Forelimb muscle (tissue), 1 donor: ENCODE measurements at regions not wholly inside any gene's neighbourhood (a gene's known extent, or its start where the extent isn't known, plus 50 kb on each side); places are given as distances from the start of the nearest gene placed in this dataset.

Experiments
- DNase-seq: peaks from one replicate; pipeline ENCODE4 v3.0.0-alpha.2; 2013; ENCODE audit warnings: low read depth

DNA sequence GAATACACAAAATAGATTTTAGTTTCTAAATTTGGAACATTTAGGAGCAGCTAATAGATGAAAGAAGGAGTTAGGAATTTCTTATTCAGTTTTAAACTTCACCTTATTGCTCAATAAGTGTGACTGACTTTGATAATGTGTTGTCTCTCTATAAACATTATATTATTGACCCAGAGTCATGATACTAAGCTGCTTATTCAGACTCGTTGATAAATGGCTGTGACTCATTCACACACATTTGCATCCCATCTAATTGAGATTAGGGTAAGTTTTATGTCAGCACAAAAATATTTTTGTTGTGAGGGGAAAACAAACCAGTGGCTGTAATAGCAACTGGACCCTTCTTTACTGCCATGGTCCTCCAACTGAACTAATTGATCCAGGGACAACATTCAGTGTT is 137.6 kb downstream of the GOLIM4 start:
- no peak for DNase-seq

DNA sequence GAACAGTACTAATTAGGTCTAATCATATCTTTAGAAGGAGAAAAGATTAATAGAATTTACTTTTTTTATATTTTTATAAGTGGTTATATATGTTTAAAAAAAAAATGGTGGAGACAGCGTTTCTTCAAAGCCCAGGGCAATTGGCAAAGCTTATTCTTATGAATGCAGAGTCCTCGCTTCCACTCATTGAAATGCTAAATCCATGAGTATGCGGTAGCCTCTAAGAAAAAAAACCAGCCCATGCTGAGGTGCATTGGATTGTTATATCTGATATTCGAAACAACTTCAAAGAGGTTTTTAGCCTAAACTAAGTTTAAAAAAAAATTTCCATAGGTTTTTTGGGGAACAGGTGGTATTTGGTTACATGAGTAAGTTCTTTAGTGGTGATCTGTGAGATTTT is 142.8 kb downstream of the GOLIM4 start:
- DNase-seq: no peak

DNA sequence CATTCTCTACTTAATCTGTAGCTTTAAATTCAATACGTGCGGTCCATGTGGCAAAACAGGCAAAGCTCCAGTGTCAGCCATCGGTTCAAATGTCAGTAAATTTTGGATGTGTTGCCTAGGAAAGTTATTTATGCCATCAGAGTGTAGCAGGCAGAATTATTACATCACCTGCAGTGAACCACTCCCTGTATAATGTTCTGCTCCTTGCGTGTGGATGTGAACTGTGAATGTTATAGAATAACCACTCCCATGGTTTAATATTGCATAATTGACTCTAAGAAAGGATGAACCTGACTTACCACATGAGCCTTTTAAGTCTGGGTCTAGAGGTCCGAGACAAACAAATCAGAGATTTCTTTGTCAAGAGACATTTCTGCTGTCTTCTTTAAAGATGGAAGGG is 145.5 kb downstream of the GOLIM4 start:
- no peak for DNase-seq

DNA sequence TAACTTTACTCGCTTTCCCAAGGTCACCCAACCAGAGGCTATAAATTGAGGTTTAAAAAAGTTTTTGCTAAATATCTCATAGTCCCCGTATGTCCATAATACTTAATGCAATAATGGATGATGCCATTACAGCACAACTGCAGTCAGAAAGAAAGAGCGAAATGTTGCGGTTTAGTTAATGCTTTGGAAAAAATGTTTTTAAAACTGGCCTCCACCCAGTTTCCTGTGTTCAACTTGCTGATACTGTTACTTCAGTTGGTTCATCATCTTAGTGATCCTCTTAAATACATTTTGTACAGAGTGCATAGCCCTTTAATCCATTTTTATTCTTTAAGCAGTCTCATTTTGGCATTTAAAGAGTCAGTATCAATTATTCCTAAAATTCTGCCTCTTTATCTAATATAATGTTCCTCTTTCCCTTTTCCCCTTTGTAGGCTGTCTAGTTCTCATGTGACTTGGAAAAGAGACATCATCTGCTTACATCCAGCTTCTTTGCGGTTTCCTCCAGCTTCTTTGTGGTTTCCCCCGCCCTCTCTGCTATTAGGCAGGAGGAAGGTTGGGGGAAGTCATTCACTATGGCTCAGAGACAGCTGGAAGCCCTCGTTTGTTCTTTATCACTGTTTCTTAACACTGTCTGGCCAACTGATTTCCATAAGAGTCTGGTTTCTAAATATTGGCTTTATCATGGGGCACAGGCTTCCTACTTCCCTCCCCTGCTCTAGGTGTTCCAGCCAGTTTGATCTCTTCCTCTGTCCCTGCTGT is 154.3 kb downstream of the GOLIM4 start:
- DNase-seq: no peak

DNA sequence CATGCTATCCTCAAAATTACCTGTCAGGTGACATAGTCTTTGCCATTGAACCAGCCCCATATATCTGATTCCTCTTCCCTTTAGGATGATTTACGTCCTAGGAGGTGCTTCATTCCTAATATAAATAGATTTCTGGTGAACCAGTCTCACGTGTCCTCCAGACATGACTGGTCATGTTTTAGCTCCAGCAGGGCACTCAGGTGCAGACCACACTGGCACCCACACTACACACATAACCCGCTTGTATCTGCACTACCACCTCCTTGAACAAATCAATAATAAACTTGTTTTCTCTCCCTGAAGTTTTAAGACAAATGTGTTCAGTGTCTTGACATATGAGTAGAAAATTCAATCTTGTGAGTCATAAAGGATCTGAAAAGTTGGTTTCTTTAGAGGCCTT is 155.5 kb downstream of the GOLIM4 start:
- DNase-seq: no peak

DNA sequence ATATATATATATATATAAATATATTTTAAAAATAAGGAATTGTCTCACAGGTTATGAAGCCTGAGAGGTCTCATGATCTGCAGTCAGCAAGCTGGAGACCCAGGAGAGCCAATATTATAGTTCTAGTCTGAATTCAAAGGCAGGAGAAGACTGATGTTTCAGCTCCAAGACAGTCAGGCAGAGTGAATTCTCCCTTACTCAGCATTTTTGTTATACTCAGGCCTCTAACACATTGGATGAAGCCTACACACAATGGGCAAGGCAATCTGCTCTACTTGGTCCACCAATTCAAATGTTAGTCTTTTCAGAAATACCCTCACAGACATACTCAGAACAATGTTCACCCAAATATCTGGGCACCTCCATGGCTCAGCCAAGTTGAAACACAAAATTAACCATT is 157.2 kb downstream of the GOLIM4 start:
- DNase-seq: no peak

DNA sequence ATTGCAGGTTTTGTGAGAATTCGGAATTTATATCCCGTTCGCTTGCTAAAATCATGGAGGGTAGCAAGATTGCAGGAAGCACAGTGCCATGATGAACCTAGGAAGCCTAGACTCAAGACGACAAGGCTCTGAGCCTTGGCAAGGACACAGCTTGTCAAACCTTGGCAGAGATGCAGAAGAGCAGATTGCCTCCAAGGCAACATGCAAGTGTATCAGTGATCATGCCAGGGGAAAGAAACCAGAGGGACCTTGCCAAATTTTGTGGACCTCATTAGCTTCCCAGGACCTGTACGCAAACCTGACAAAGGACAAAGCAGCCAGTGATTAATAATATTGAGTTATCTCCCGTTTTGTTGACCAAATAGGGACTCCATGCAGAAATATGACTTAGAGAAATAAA is 159.7 kb downstream of the GOLIM4 start:
- no peak for DNase-seq

DNA sequence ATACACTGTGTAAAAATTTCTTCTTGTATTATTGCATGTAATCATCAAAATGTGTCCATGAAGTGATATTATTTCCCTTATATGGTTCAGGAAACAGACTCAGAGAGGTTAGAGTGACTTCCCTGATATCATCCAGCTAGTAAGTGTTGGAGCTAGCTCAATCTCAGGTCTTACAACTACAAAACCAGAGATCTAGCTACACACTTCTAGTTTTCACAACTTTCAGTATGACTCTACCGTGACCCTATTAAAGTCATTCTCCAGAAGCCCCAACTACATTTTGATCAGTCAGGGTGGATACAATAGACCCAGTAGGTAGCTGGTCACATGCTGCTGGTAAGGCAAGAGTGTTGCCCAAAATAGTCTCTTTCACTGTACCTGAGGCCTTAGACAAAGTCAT is 165.3 kb downstream of the GOLIM4 start:
- DNase-seq: no peak

DNA sequence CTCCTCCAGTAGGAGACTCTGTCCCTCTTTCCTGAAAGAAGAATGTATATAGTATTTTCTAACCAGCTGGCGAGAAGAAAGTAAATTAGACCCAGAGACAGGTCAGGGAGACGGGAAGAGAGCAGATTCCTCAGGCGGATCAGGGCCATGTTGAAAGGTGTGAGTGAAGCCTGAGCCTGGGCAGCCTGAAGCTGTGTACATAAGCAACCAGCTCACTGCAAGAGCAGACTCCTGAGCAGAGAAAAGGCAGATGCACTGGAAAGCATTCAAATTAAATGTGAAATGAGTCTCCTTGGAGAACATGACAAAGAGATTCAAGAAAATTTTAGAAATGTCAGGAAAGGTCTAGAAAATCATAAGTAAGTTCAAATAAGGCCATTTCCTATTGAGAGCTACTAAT is 165.8 kb downstream of the GOLIM4 start:
- DNase-seq: no peak

DNA sequence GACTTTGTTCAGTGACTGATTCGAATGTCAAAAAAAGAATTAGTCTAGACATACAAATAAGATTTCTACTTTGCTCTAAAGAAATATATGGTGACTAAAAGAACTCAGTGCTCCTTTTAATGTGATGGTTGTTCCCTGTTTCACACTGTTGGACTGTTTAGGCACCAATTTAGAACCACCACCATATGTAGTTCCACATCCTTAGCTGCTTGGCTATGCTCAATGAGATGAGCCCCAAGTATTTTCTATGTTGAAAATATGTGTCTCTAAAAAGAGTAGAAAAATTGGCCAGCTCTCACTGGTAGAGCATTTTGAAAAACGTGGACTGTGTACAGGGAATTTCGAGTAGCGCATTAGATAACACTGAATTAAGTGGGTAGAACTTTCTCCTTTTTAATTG is 167.3 kb downstream of the GOLIM4 start:
- DNase-seq: no peak

DNA sequence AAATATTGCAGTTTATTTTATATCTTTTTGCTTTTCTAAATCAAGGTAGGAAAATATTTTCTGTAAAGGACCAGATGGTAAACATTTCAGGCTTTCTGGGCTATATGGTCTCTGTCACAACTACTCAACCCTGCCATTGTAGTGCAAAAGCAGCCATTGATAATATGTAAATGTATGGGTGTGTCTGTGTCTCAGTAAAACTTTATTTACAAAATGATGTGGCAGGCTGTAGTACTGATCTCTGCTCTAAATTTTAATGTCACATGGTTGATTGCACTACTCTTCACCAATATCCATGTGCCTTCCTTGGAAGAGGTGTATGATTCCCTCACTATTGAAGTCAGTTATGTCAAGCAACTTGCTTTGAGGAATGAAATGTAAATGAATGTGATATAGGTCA is 175.0 kb downstream of the GOLIM4 start:
- no peak for DNase-seq

DNA sequence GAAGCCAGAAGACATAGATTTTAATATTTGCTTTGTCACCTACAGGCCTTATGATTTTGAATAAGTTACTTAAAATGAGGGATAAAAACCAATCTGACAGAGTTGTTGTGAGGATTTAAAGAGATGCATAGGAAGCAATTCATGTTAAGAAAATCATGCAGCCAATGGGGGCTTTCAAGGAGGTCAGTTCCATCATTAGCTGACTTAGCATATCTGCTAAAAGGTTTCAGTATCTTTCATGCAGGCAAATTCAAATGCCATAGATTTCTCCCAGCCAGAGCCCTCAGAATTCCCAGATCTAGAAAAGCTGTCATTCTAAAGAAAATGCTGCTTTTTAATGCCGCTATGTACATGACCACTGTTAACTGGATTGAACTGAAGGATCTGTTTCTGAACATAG is 176.1 kb downstream of the GOLIM4 start:
- DNase-seq: no peak

DNA sequence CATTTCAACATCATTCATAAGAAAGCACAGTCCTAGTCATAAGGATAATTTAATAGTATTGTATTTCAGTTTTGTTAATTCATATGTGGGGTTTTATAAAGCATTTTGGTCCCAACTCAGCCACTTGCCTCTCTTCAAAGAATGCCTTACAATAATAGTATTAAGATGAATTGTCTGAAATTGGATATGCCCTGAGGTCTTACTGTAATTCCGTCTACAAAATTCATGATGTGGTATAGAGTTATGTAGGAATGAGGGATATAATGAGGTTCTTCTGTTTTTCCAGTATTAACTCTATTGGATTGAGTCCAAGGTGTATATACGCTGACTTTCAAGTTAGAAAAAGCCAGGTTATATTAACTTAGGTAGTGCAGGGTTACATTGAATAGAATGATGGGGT is 177.0 kb downstream of the GOLIM4 start:
- no peak for DNase-seq

DNA sequence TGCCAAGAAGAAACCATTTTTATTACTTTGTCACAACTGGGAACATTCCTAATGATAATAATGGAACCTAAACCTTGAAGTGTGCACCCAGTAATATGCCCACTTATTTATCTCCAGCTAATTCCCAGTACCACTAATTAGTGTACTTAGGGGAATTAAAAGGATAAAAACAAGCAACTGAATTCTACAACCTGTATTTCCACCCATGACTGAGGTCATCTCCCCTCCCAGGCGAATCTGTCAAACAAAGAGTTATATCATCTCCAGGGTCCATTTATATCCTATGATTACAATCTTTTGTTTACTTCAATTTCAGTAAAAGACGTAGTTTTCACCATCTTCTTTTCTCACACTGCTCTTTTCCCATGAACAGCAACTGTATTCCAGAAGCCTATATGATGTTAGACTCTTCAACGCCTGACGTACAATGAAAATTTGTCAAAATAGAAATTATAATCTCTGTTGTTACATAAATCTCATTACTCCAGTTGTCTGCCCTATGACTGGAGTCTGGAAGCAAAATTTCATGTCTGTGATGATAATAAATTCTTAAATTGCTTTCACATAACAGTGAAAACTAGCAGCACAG is 177.6 kb downstream of the GOLIM4 start:
- no peak for DNase-seq

DNA sequence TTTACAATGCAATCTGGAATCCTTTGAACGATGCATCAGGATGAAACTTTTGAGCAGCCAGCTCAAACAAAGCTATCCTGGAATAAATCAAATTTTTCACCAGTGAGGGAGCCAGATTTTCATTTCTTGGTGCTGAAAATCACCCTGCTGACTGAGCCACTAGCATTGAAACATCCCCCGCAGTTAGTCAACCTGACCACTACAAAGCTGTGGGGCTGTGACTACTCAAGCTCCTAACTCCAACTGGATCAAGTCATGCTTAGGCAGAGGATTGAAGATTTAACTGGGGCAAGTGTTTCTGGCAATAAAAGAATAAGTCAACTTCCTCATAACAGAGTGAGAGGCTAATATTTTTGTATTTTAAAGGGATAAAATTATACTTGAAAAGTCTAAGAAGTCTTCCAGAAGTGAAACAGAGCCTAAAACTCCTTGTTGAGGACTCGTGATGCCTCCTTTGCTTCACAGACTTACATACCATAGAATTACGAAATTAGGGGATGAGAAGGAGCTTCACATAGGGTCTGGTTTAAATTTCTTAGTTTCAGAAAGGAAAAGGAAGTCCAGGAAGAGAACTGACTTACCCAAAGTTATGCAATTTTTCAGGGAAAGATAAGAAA is 177.8 kb downstream of the SERPINI1 start:
- no peak for DNase-seq

DNA sequence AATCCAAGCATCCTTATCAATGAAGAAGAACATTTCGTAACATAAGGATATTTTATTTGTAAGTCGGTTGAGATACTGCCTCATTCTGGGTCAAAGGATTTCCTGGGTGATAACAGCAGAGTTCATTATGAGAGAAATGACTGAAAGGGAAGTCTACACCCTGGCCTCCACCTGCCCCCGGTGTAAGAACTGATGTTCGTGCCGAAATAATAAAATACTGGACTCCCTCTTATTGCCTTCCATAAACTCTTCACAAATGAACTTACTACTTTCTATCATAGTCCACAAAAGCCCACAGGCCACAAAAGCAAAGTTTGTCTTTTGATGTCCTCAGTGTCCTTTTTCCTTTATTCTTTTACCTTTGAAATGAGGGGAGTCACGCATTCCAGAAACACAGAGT is 174.4 kb downstream of the SERPINI1 start:
- no peak for DNase-seq

DNA sequence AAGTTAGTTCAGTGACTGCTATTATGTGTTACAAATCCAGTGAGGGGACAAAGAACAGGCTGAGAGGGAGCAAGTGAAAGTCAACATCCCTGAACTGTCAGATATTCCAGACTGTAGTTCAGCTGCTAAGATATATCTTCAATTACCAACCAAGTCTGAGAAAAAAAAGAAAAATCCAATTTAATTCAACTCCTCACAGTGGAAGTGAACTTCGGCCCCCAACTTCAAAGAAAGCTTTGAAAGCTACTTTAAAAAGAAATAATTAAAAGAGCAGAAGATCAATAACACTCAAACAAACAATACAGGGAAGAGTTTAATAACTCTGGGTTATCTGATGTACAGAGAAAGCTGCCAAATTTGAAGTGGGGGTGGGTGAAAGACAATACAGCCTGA is 174.0 kb downstream of the SERPINI1 start:
- DNase-seq: no peak

DNA sequence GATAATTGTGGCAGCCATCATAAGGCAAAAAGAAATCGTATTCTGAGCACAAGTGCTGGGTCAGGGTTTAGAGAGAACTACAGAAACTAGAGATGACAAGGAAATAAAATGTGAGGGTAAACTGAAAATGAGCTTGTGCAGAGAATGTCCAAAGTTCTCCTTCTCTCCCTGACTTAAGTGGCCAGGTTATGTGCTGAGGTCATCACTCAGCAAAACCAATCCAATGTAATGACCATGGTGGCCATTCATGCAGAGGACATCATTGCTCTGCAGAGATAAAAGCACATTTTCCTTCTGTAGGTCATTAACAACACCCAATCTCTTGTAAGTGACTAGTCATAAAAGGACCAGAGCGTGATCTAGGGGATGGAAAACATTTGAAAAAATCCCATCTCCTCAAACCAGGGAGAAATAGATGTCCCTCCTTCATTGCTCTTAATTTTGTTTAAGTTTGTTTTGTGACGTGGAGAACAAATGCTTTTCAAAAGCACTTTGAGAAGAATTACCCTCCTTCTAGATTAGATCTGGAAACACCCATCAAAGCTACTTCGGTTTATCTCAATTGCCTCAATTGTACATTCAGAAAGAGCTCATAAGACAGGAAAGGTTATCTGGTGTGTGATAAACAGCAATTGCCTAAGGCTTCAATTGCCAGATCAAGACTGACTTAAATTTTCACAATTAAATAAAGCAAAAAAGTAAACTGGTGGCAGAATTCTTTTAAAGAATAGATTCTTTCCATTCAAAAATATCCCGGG is 173.4 kb downstream of the SERPINI1 start:
- DNase-seq: no peak

DNA sequence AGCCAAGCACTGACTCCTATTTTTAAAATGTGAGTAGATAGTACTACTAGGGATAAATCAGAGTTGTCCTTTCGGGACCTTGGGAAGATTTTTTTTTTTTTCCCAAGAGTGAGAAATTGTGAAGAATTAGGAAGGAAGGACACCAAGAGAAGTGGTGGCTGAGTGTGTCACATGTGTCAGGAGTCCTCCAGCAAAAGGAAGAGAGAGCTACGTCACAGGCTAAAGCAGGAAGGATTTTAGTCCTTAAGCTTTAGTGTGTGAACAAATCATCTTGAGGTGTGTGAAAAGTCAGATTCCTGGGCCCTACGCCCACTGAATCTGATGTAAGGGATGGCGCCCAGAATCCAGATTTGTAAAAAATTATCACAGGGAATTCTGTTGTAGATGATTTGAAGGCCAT is 172.7 kb downstream of the SERPINI1 start:
- no peak for DNase-seq

DNA sequence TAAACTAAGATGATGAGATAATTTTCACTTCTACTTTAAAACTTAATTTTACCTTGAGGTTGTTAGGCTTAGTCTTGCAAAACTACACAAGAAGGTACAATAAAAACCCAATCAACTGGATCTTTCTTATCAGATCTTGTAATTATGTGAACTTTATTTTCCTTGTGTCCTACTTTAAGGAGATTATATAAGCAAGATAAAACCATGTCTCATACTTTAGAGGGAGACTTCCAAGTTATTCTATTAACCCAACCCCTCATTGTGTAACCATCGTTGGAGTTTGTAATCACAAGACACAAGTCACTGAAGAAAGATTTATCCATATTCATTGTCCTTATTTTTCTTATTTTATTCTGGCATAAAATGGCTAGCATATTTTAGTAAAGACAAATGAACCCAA is 165.6 kb downstream of the SERPINI1 start:
- no peak for DNase-seq

DNA sequence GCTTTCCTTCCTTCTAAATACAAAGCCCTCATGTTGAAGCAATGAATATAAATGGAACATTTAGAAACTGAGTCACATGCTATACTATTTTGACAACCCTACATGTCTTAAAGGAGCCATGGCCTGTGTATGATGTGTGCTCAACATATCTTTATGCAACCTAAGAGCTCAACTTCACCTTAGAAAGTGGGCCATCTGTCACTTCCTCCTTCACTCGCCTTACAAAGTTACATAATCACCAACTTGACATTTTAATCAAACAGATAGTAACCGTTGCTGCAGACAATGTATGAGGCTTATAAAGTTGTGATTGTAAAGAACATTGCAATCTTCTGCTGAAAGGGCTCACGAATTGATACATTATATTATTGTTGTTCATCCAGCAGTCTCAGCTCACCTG is 163.6 kb downstream of the SERPINI1 start:
- DNase-seq: no peak

DNA sequence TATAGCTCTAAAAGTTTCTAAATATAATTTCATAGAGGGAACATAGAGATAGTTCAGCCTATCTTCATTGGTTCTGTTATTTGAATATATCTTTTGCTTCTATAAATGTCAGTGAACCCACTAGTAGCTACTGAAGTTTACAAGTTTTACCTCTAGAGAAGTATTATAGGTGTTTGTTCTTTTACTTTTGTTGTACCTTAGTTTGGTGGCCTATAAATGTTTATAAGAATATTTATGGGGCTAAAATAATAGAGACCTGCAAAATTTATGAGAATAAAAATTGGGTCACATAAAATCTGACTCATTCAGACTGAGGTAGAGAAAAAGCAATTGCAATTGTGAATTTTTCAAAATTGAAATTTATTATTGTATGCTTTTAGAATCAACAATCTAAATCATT is 162.6 kb downstream of the SERPINI1 start:
- DNase-seq: no peak

DNA sequence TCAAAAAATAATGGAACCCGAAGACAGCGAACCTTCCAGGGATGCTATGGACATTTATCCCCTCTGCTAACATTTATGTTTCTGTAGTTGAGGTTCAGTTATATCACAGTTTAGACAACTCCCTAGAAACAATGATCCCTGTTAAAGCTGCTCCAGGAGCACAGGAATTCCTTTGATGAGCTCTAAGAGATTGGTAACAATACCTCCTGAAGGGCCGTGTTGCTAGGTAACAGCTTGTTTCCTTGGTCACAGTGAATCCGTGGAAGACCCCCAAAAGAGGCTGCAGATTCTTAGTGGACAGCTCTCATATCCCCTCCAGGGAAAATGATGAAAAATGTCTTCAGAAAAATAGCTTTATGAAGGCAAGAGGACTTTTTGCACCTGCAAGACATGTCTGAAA is 160.2 kb downstream of the SERPINI1 start:
- no peak for DNase-seq
